ENCODE measurements at regions not wholly inside any gene's neighbourhood (a gene's known extent, or its start where the extent isn't known, plus 50 kb on each side); places are given as distances from the start of the nearest gene placed in this dataset.

- TF ChIP-seq NFYB (IDR thresholded peaks at IDR 0.05; ENCODE audit: insufficient read depth, low read depth, low read length) (no peak), ZNF24 (IDR thresholded peaks at IDR 0.05) (no peak)
Measured at GRCh38 chr16:59144326-59144725, 410.2 kb upstream of the GOT2 start (continued).

GRCh38 chr16:59126486-59126885 lies 392.4 kb upstream of the GOT2 start:
- Histone ChIP-seq H2AFZ (ENCODE audit: control insufficient read depth, low read depth, low read length) (no peak overlapping the region), H3K36me3 (ENCODE audit: control insufficient read depth in 2 of 2, insufficient read depth in 2 of 2, low read length in 1 of 2) (no peaks in the 10 kb centered on the region), H3K27me3 (replicated peaks in 1 of 2; ENCODE audit: control insufficient read depth in 2 of 2, insufficient read depth in 2 of 2, low read length in 1 of 2) (no peaks in the 10 kb centered on the region), H3K4me1 (ENCODE audit: control insufficient read depth, insufficient read depth, low read length) (no peaks in the 10 kb centered on the region), H3K27ac (ENCODE audit: control insufficient read depth, insufficient read depth) (no peak overlapping the region), H3K79me2 (ENCODE audit: control insufficient read depth, insufficient read depth, low read length) (no peaks in the 10 kb centered on the region), H4K20me1 (ENCODE audit: control insufficient read depth, insufficient read depth) (no peaks in the 10 kb centered on the region), H3K4me3 (no peak overlapping the region), H3K9me3 (replicated peaks; ENCODE audit: control insufficient read depth, insufficient read depth, low read length) (no peaks in the 10 kb centered on the region), H3K9ac (ENCODE audit: control insufficient read depth, insufficient read depth, low read length) (no peak overlapping the region), H3K4me2 (ENCODE audit: control insufficient read depth, insufficient read depth) (no peak overlapping the region)
- intact Hi-C loops (cut with micrococcal nuclease; ENCODE audit: unreplicated experiment) = no loop called here
- FAIRE-seq = no peak
- RAD21 ChIA-PET (ENCODE audit: unreplicated experiment) = no interaction called here
- WGBS (ENCODE audit: insufficient coverage, insufficient replicate concordance, low lambda C conversion rate, missing lambda C conversion rate) = 0% methylated on average over 1 of the region's 1 CpG
- DNase-seq (ENCODE audit: low read depth, low spot score) = no peak
- in situ Hi-C loops (cut with MboI) = no loop called here
- ATAC-seq = no peak
- BruUV-seq (replicated peaks) = no TSS peak
- CTCF ChIA-PET = no interaction called here
- SMC1A ChIA-PET (ENCODE audit: uncharacterized antibody, unreplicated experiment) = interaction anchor here (1.2 kb wide), 1 partner anchor 72 kb away, joined by 3 read pairs; no protein-coding TSS in a partner anchor
- POLR2A ChIA-PET = no interaction called here
- TF ChIP-seq BACH1 (IDR thresholded peaks at IDR 0.05; ENCODE audit: borderline replicate concordance) (no peak), RAD51 (IDR thresholded peaks at IDR 0.05) (no peak), NRF1 (conservative IDR thresholded peaks at IDR 0.05; ENCODE audit: low read depth, low read length) (no peak), ZZZ3 (IDR thresholded peaks at IDR 0.05; ENCODE audit: control insufficient read depth, insufficient read length, low read depth) (no peak), CHD4 (IDR thresholded peaks at IDR 0.05) (no peak), PRDM15 (CRISPR knock-in tag; IDR thresholded peaks at IDR 0.05) (no peak), FOXK2 (IDR thresholded peaks at IDR 0.05) (no peak), YY1 (IDR thresholded peaks at IDR 0.05; ENCODE audit: low read depth, low read length) (no peak), SREBF1 (IDR thresholded peaks at IDR 0.05; ENCODE audit: low read length) (no peak), YBX1 (IDR thresholded peaks at IDR 0.05) (no peak), ELK1 (IDR thresholded peaks at IDR 0.05; ENCODE audit: low read depth, low read length) (no peak), BHLHE40 (IDR thresholded peaks at IDR 0.05; ENCODE audit: borderline replicate concordance in 1 of 2, low read depth in 2 of 2, low read length in 1 of 2) (no peak), CBX3 (IDR thresholded peaks at IDR 0.05; ENCODE audit: borderline replicate concordance, low read depth) (no peak), IRF5 (IDR thresholded peaks at IDR 0.05; ENCODE audit: borderline replicate concordance) (no peak), NKRF (conservative IDR thresholded peaks at IDR 0.05) (no peak), POLR2A (IDR thresholded peaks at IDR 0.05; ENCODE audit: low read depth, low read length) (no peak)
